GM12892 (cell line): ENCODE measurements at regions not wholly inside any gene's neighbourhood (a gene's known extent, or its start where the extent isn't known, plus 50 kb on each side); places are given as distances from the start of the nearest gene placed in this dataset.

ENCODE experiments used
- POLR2A ChIP-seq: IDR thresholded peaks from 2 replicates; pipeline ENCODE4 v1.6.1; 2011; ENCODE audit warnings: low read depth, low read length, control low read depth
- TAF1 ChIP-seq: IDR thresholded peaks from 2 replicates; pipeline ENCODE4 v1.6.1; 2011; ENCODE audit warnings: low read depth, mild to moderate bottlenecking, control low read depth, low read length, borderline replicate concordance

DNA sequence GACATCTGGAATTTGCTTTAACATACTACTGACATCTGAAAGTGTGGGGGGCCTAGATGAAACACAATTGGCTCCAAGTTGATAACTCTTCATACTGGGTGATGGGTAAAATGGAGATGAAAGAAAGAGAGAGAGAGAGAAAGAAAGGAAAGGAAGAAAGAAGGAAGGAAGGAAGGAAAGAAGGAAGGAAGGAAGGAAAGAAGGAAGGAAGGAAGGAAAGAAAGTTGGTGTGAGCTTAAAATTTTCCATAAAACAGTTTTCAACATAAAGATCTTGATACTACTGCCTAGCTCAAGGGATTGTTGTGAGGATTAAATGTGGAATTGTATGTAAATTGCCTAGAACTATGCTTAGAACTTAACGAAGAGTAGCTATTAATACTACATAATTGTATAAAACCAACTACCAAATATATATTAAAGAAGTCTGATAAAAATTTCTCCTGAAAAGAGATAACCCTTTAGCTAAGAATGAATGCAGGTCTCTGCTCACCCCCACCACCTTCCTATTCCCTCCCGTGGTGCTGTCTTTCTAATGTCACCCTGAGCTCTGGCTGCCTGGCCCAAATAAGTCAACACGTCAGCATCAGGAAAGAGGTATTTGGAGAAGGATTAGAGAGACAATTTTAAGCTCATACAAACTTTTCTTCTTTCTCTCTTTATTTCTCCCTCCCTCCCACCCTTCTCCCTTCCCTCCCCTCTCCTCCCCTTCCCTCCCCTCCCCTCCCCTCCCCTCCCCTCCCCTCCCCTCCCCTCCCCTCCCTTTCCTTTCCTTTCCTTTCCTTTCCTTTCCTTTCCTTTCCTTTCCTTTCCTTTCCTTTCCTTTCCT, 89.3 kb upstream of the SGIP1 start:
- no peak for TF ChIP-seq TAF1
- TF ChIP-seq POLR2A: no peak
